ENCODE measurements at regions not wholly inside any gene's neighbourhood (a gene's known extent, or its start where the extent isn't known, plus 50 kb on each side); places are given as distances from the start of the nearest gene placed in this dataset.

DNA sequence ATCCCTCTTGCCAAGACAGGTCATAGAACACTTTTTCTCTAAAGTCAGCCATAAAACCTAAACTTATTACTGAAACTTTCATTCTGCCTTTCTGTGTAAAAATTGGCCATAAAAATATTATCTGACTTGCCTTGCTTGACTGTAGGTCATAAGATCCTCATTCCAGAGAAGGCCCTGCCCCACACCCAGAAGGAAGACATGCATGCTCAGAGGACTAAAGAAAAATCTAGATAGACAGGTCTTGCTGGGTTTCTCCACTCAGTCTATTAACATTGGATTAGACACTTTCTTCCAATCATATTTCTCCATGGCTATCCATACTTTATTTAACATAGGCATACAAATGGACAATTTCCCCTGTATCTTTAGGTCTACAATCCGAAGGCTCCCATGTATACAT lies 1066.5 kb downstream of the SLITRK1 start:
- POLR2A ChIA-PET, result no interaction called here
- Histone ChIP-seq H3K36me3 (ENCODE audit: control insufficient read depth in 2 of 2, insufficient read depth in 1 of 2, low read length in 2 of 2) (no peaks in the 10 kb centered on the region), H3K4me3 (ENCODE audit: low read depth, low read length) (no peak overlapping the region), H3K9me3 (ENCODE audit: control insufficient read depth, insufficient read depth, low read depth, low read length) (no peaks in the 10 kb centered on the region), H3K27ac (ENCODE audit: extremely low read depth, low read depth, low read length) (no peak overlapping the region), H3K4me1 (ENCODE audit: control insufficient read depth, insufficient read depth, low read length) (no peaks in the 10 kb centered on the region)
- CTCF ChIA-PET, result no interaction called here
- TF ChIP-seq IKZF3 (tag by site-specific recombination; IDR thresholded peaks at IDR 0.05) (no peak), BCL11B (tag by site-specific recombination; IDR thresholded peaks at IDR 0.05; ENCODE audit: low read depth) (no peak), ZNF423 (tag by site-specific recombination; IDR thresholded peaks at IDR 0.05) (no peak), ZFP37 (tag by site-specific recombination; IDR thresholded peaks at IDR 0.05) (no peak), ZBTB48 (tag by site-specific recombination; IDR thresholded peaks at IDR 0.05) (no peak), ZNF549 (tag by site-specific recombination; IDR thresholded peaks at IDR 0.05) (no peak), MEIS1 (CRISPR knock-in tag; IDR thresholded peaks at IDR 0.05; ENCODE audit: borderline replicate concordance) (no peak), ZNF426 (tag by site-specific recombination; IDR thresholded peaks at IDR 0.05) (no peak), ZNF704 (tag by site-specific recombination; IDR thresholded peaks at IDR 0.05) (no peak), ZBTB20 (tag by site-specific recombination; IDR thresholded peaks at IDR 0.05) (no peak), ZNF174 (tag by site-specific recombination; IDR thresholded peaks at IDR 0.05) (no peak), SCRT2 (tag by site-specific recombination; IDR thresholded peaks at IDR 0.05) (no peak), REPIN1 (tag by site-specific recombination; IDR thresholded peaks at IDR 0.05; ENCODE audit: low read depth) (no peak), ZNF747 (tag by site-specific recombination; IDR thresholded peaks at IDR 0.05) (no peak), ZNF362 (tag by site-specific recombination; IDR thresholded peaks at IDR 0.05) (no peak), HOXC10 (CRISPR knock-in tag; IDR thresholded peaks at IDR 0.05) (no peak)
- TF ChIP-seq, protein P1, sequence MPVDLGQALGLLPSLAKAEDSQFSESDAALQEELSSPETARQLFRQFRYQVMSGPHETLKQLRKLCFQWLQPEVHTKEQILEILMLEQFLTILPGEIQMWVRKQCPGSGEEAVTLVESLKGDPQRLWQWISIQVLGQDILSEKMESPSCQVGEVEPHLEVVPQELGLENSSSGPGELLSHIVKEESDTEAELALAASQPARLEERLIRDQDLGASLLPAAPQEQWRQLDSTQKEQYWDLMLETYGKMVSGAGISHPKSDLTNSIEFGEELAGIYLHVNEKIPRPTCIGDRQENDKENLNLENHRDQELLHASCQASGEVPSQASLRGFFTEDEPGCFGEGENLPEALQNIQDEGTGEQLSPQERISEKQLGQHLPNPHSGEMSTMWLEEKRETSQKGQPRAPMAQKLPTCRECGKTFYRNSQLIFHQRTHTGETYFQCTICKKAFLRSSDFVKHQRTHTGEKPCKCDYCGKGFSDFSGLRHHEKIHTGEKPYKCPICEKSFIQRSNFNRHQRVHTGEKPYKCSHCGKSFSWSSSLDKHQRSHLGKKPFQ (tag by site-specific recombination; IDR thresholded peaks at IDR 0.05), result no peak
- TF ChIP-seq, protein P2, sequence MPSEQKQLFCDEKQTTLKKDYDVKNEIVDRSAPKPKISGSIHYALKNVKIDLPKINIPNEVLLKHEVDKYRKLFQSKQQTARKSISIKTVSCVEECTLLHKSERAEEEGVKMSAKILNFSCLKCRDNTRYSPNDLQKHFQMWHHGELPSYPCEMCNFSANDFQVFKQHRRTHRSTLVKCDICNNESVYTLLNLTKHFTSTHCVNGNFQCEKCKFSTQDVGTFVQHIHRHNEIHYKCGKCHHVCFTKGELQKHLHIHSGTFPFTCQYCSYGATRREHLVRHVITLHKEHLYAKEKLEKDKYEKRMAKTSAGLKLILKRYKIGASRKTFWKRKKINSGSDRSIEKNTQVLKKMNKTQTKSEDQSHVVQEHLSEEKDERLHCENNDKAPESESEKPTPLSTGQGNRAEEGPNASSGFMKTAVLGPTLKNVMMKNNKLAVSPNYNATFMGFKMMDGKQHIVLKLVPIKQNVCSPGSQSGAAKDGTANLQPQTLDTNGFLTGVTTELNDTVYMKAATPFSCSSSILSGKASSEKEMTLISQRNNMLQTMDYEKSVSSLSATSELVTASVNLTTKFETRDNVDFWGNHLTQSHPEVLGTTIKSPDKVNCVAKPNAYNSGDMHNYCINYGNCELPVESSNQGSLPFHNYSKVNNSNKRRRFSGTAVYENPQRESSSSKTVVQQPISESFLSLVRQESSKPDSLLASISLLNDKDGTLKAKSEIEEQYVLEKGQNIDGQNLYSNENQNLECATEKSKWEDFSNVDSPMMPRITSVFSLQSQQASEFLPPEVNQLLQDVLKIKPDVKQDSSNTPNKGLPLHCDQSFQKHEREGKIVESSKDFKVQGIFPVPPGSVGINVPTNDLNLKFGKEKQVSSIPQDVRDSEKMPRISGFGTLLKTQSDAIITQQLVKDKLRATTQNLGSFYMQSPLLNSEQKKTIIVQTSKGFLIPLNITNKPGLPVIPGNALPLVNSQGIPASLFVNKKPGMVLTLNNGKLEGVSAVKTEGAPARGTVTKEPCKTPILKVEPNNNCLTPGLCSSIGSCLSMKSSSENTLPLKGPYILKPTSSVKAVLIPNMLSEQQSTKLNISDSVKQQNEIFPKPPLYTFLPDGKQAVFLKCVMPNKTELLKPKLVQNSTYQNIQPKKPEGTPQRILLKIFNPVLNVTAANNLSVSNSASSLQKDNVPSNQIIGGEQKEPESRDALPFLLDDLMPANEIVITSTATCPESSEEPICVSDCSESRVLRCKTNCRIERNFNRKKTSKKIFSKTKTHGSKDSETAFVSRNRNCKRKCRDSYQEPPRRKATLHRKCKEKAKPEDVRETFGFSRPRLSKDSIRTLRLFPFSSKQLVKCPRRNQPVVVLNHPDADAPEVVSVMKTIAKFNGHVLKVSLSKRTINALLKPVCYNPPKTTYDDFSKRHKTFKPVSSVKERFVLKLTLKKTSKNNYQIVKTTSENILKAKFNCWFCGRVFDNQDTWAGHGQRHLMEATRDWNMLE (tag by site-specific recombination; conservative IDR thresholded peaks at IDR 0.05; ENCODE audit: low read depth), result no peak
- TF ChIP-seq, protein P3, sequence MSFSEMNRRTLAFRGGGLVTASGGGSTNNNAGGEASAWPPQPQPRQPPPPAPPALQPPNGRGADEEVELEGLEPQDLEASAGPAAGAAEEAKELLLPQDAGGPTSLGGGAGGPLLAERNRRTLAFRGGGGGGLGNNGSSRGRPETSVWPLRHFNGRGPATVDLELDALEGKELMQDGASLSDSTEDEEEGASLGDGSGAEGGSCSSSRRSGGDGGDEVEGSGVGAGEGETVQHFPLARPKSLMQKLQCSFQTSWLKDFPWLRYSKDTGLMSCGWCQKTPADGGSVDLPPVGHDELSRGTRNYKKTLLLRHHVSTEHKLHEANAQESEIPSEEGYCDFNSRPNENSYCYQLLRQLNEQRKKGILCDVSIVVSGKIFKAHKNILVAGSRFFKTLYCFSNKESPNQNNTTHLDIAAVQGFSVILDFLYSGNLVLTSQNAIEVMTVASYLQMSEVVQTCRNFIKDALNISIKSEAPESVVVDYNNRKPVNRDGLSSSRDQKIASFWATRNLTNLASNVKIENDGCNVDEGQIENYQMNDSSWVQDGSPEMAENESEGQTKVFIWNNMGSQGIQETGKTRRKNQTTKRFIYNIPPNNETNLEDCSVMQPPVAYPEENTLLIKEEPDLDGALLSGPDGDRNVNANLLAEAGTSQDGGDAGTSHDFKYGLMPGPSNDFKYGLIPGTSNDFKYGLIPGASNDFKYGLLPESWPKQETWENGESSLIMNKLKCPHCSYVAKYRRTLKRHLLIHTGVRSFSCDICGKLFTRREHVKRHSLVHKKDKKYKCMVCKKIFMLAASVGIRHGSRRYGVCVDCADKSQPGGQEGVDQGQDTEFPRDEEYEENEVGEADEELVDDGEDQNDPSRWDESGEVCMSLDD (tag by site-specific recombination; IDR thresholded peaks at IDR 0.05), result no peak
